HFF-Myc (cell line): ENCODE measurements at regions not wholly inside any gene's neighbourhood (a gene's known extent, or its start where the extent isn't known, plus 50 kb on each side); places are given as distances from the start of the nearest gene placed in this dataset.

Source experiments
- DNase-seq: peaks from one replicate; pipeline ENCODE4 v3.0.0-alpha.2; 2011; ENCODE audit warnings: low read depth; ENCODE audit errors: extremely low read depth
- H3K4me3 ChIP-seq: replicated peaks from 2 replicates; pipeline ENCODE4 v1.5.1; 2011; ENCODE audit warnings: low read depth, mild to moderate bottlenecking, control low read depth, low read length
- TF ChIP-seq, protein P1 (sequence below): IDR thresholded peaks from 2 replicates; pipeline ENCODE4 v1.5.1; 2012; ENCODE audit warnings: mild to moderate bottlenecking, low read depth, low read length, control low read depth; ENCODE audit errors: missing control alignments

DNA sequence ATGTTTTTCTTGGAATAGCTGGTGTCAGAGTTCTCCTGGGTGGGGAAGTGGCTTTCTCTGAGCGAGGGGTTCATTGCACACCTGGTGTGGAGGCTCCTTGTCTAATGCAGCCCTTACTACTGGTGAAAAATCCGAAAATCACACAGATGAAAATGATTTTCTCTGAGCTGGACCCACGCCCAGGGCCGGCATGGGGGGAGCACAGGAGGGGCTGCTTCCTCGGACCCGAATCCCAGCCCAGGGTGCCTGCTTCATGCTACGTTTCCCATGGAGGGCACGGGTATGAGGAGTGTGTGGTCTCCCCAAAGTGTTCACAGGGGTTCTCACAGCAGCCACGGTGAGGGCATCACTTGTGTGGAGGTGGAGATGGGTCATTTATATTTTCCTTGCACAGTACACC is 288.0 kb upstream of the HDAC4 start:
- no peak overlapping the region for H3K4me3 ChIP-seq
- TF ChIP-seq, protein P1, sequence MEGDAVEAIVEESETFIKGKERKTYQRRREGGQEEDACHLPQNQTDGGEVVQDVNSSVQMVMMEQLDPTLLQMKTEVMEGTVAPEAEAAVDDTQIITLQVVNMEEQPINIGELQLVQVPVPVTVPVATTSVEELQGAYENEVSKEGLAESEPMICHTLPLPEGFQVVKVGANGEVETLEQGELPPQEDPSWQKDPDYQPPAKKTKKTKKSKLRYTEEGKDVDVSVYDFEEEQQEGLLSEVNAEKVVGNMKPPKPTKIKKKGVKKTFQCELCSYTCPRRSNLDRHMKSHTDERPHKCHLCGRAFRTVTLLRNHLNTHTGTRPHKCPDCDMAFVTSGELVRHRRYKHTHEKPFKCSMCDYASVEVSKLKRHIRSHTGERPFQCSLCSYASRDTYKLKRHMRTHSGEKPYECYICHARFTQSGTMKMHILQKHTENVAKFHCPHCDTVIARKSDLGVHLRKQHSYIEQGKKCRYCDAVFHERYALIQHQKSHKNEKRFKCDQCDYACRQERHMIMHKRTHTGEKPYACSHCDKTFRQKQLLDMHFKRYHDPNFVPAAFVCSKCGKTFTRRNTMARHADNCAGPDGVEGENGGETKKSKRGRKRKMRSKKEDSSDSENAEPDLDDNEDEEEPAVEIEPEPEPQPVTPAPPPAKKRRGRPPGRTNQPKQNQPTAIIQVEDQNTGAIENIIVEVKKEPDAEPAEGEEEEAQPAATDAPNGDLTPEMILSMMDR = no peak
- no peak for DNase-seq

DNA sequence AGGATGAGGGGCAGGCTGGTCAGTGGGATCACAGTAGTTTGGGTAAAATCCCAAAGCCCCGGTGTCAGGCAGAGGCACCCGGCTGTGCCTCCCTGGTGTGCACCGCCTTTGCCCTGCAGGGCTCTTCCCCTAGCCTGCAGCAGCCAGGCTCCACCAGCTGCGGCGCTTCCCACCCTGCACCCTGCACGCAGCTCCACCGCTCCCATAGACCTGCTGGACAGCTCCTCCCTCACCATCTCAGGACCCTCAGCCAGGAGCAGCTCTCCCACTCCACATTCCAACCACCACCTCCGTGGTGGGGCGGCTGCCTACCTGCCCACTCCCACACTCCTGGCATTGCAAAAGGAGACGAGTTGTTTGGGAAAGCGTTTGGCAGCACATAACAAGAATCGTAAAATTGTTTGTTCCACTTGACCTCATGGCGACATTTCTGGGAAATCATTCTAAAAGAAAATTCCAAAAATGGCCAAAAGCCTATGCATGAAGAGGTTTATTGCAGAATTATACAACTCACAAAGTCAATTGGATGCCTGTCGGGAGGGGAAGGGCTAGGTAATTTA is 287.4 kb upstream of the HDAC4 start:
- TF ChIP-seq, protein P1 = no peak
- DNase-seq = no peak
- H3K4me3 ChIP-seq = no peak overlapping the region

DNA sequence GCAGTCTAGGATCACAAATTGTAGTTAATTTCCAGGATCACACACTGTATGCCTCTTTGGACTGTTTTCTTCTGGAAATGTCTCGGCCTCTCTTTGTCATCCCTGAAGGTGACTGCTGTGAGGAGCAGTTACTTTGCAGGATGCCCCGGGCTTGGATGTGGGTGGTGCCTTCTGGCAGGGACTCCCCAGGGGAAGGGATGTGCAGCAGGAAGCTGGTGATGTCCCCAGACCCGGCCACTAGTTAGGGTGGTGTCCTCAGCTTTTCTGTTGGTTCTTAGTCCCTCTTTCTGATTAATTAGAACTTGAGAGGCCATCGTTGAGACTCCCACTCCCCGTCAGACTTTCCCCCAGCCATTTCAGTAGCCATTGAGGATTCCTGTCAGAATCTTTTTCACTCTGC is 286.6 kb upstream of the HDAC4 start:
- no peak overlapping the region for H3K4me3 ChIP-seq
- TF ChIP-seq, protein P1 = no peak
- no peak for DNase-seq

DNA sequence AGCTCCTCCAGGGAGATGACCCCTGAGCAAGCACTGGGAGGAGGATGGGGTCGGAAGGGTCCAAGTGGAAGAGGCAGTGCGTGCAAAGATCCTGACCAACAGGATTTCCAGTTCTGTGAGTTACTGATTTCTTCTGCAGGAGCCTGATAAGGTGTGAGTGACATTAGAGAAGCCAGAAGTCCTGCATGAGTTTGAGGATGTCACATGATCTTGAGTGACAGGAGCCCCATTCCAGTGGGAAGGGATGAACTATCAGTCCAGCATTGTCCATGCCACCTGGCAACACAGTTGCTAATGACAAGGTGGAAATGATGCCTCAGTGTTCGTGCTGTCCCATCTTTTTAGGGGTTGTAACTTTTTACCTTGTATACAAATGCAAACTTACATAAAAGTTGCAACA is 285.1 kb upstream of the HDAC4 start:
- H3K4me3 ChIP-seq = no peak overlapping the region
- TF ChIP-seq, protein P1 = no peak
- no peak for DNase-seq

DNA sequence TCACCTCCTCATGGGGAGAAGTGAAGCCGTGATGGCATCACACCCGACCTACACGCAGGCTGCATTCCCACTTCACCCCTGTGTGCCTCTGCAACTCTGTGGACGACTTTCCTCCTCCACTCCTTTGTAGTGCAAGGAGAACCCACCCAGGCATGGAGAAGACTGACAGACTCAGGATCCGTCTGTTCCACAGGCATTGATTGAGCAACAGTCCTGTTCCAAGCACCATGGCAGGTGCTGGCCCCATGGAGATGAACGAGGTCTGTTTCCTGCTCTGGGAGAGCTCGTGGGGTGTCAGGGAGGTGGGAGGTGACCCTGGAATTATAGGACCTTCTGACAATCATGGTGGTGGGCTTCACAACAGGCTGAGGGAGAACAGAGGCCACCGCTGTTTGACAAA is 284.7 kb upstream of the HDAC4 start:
- H3K4me3 ChIP-seq = no peak overlapping the region
- DNase-seq = no peak
- TF ChIP-seq, protein P1 = no peak

DNA sequence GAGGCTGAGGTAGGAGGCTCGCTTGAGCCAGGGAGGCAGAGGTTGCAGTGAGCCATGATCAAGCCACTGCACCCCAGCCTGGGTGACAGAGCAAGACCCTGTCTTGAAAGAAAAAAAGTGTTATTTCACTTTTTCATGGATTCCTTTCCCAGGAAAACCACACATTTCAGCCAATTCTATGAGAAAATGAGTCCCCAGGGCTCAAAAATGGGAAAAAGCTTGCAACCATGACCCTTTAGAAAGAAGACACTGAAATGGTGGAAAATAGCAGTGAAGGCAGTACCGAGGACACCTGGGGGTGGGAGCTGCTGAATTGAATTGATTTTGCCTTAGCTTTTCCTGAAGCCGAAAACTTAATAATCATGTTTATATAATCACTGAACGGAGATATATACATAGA is 284.2 kb upstream of the HDAC4 start:
- no peak for DNase-seq
- TF ChIP-seq, protein P1 = no peak
- no peak overlapping the region for H3K4me3 ChIP-seq

DNA sequence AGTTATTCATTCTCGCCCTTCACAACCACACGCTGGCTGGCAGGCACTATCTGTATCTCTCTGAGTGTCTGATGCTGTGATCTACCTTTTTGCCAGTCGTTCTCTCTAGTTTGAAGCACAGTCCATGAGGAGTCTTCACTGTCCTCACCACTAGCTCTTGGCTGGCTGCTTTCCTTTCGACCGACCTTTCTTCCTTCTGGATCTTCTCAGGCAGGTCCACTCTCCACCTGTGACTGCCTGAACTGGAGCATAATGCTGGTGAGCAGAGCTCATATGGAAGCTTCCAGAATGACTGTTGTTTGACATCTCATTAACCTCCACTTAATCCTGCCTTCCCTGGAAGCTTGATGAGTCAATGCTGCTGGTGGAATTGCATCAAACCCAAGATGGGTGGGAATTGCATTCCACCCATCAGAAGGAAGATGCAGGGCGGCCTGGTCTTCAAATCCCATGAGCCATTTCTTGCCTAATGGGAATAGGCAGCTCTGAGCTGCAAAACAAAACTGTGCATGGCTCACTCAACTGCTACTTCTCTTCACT is 283.5 kb upstream of the HDAC4 start:
- no peak for DNase-seq
- TF ChIP-seq, protein P1 = no peak
- no peak overlapping the region for H3K4me3 ChIP-seq
